Liver (tissue), 8 donors: ENCODE measurements at regions not wholly inside any gene's neighbourhood (a gene's known extent, or its start where the extent isn't known, plus 50 kb on each side); places are given as distances from the start of the nearest gene placed in this dataset.

Experiments used
- DNase-seq: peaks from one replicate; pipeline ENCODE4 v3.0.0-alpha.2; 2017; ENCODE audit warnings: low spot score
- H3K27ac ChIP-seq, 2 donors: one replicate each; pipeline ENCODE4 v1.7.0; 2013; ENCODE audit warnings: inconsistent platforms in 2 of 2, low read length in 2 of 2, control low read depth in 1 of 2, low read depth in 1 of 2, mild to moderate bottlenecking in 1 of 2
- H3K27me3 ChIP-seq, 4 donors: one replicate each; pipeline versions ENCODE4 v1.6.1 to v1.7.0; 2013; ENCODE audit warnings: low read length in 3 of 4, inconsistent platforms in 1 of 4, mild to moderate bottlenecking in 1 of 4, moderate library complexity in 1 of 4; ENCODE audit not compliant: control insufficient read depth in 4 of 4, insufficient read depth in 4 of 4
- H3K36me3 ChIP-seq, 4 donors: one replicate each; pipeline versions ENCODE4 v1.6.1 to v1.7.0; 2013; ENCODE audit warnings: low read length in 3 of 4, mild to moderate bottlenecking in 3 of 4, low read depth in 1 of 4, moderate library complexity in 1 of 4; ENCODE audit not compliant: control insufficient read depth in 4 of 4, insufficient read depth in 3 of 4
- H3K4me1 ChIP-seq, 4 donors: one replicate each; pipeline versions ENCODE4 v1.6.1 to v1.7.0; 2013; ENCODE audit warnings: low read length in 3 of 4, mild to moderate bottlenecking in 3 of 4, moderate library complexity in 1 of 4; ENCODE audit not compliant: control insufficient read depth in 4 of 4, insufficient read depth in 4 of 4
- H3K4me3 ChIP-seq, 3 donors: one replicate each; pipeline versions ENCODE4 v1.6.1 to v1.7.0; 2013; ENCODE audit warnings: low read length in 3 of 3, control low read depth in 1 of 3, low read depth in 1 of 3, mild to moderate bottlenecking in 1 of 3
- H3K9ac ChIP-seq, 2 donors: one replicate each; pipeline ENCODE4 v1.7.0; 2013; ENCODE audit warnings: low read length in 2 of 2, mild to moderate bottlenecking in 2 of 2, moderate library complexity in 2 of 2, control low read depth in 1 of 2, low read depth in 1 of 2
- H3K9me3 ChIP-seq, 4 donors: one replicate each; pipeline versions ENCODE4 v1.6.1 to v1.7.0; 2013; ENCODE audit warnings: low read length in 3 of 4; ENCODE audit not compliant: control insufficient read depth in 4 of 4
- ATF3 ChIP-seq: IDR thresholded peaks from 2 replicates; pipeline ENCODE4 v1.6.1; 2016; ENCODE audit warnings: antibody characterized with exemption
- CTCF ChIP-seq: fragments of 150-350 bp; IDR thresholded peaks from 2 replicates; pipeline ENCODE4 v1.5.1; 2017; ENCODE audit warnings: improper control_type of control experiment, low read depth, low read length; ENCODE audit not compliant: missing input control
- EGR1 ChIP-seq, 2 donors: IDR thresholded peaks; 2 replicates each; pipeline ENCODE4 v1.6.1; 2016 to 2018; ENCODE audit warnings: antibody characterized with exemption in 2 of 2, low read depth in 2 of 2
- FOXA1 ChIP-seq: IDR thresholded peaks from 2 replicates; pipeline ENCODE4 v1.6.1; 2016; ENCODE audit warnings: antibody characterized with exemption
- FOXA2 ChIP-seq: IDR thresholded peaks from 2 replicates; pipeline ENCODE4 v1.6.1; 2016; ENCODE audit warnings: antibody characterized with exemption
- GABPA ChIP-seq, 2 donors: IDR thresholded peaks in 1 of 2; conservative IDR thresholded peaks in 1 of 2; 2 replicates each; pipeline ENCODE4 v1.6.1; 2016; ENCODE audit warnings: antibody characterized with exemption in 2 of 2, mild to moderate bottlenecking in 1 of 2, moderate library complexity in 1 of 2
- HNF4A ChIP-seq, 2 donors: conservative IDR thresholded peaks; 2 replicates each; pipeline ENCODE4 v1.6.1; 2016; ENCODE audit warnings: antibody characterized with exemption in 2 of 2, mild to moderate bottlenecking in 2 of 2
- HNF4G ChIP-seq: IDR thresholded peaks from 2 replicates; pipeline ENCODE4 v1.6.1; 2016; ENCODE audit warnings: antibody characterized with exemption
- JUND ChIP-seq, 2 donors: IDR thresholded peaks; 2 replicates each; pipeline ENCODE4 v1.6.1; 2016; ENCODE audit warnings: antibody characterized with exemption in 2 of 2
- MAX ChIP-seq: IDR thresholded peaks from 2 replicates; pipeline ENCODE4 v1.6.1; 2016; ENCODE audit warnings: antibody characterized with exemption
- NR2F2 ChIP-seq: IDR thresholded peaks from 2 replicates; pipeline ENCODE4 v1.6.1; 2016; ENCODE audit warnings: antibody characterized with exemption
- RAD21 ChIP-seq, 2 donors: IDR thresholded peaks; 2 replicates each; pipeline ENCODE4 v1.6.1; 2016; ENCODE audit warnings: antibody characterized with exemption in 2 of 2, mild to moderate bottlenecking in 2 of 2
- REST ChIP-seq: IDR thresholded peaks from 2 replicates; pipeline ENCODE4 v1.6.1; 2016; ENCODE audit warnings: antibody characterized with exemption, mild to moderate bottlenecking
- RXRA ChIP-seq, 2 donors: IDR thresholded peaks; 2 replicates each; pipeline ENCODE4 v1.6.1; 2017 to 2018; ENCODE audit warnings: antibody characterized with exemption in 2 of 2, mild to moderate bottlenecking in 1 of 2
- SP1 ChIP-seq: IDR thresholded peaks from 2 replicates; pipeline ENCODE4 v1.6.1; 2018; ENCODE audit warnings: antibody characterized with exemption, mild to moderate bottlenecking
- TAF1 ChIP-seq: conservative IDR thresholded peaks from 2 replicates; pipeline ENCODE4 v1.6.1; 2016; ENCODE audit warnings: antibody characterized with exemption, mild to moderate bottlenecking
- YY1 ChIP-seq: IDR thresholded peaks from 2 replicates; pipeline ENCODE4 v1.6.1; 2016; ENCODE audit warnings: antibody characterized with exemption, mild to moderate bottlenecking
- ZBTB33 ChIP-seq: IDR thresholded peaks from 2 replicates; pipeline ENCODE4 v1.6.1; 2016; ENCODE audit warnings: antibody characterized with exemption
- WGBS: extraction: QIAGEN DNeasy Blood & Tissue Kit; methylation state at CpG from one replicate; pipeline ENCODE4 v1.1.7; 2013; 5-methylcytosine and 5-hydroxymethylcytosine counted together
- donor health status: healthy.
- donor health status: healthy.
- donor health status: healthy.
- donor health status: healthy.
- donor health status: healthy.

GRCh38 chr10:121373411-121373810, 224.8 kb downstream of the FGFR2 start:
- no peak for TF ChIP-seq NR2F2
- no peak for TF ChIP-seq FOXA2
- no peak for TF ChIP-seq FOXA1
- TF ChIP-seq EGR1 (IDR thresholded peaks at IDR 0.05; ENCODE audit: low read depth in 2 of 2) = no peak
- no peak for TF ChIP-seq MAX
- TF ChIP-seq HNF4A (conservative IDR thresholded peaks at IDR 0.05) = no peak
- no peak for TF ChIP-seq RAD21 (IDR thresholded peaks at IDR 0.05)
- TF ChIP-seq HNF4G = no peak
- TF ChIP-seq GABPA (IDR thresholded peaks at IDR 0.05 in 1 of 2, conservative IDR thresholded peaks at IDR 0.05 in 1 of 2) = no peak
- TF ChIP-seq SP1 = no peak
- no peak for TF ChIP-seq CTCF
- TF ChIP-seq ATF3 = no peak
- no peak for TF ChIP-seq YY1
- no peak for TF ChIP-seq RXRA (IDR thresholded peaks at IDR 0.05)
- TF ChIP-seq TAF1 = no peak
- no peak for TF ChIP-seq JUND (IDR thresholded peaks at IDR 0.05)
- no peak for TF ChIP-seq ZBTB33
- TF ChIP-seq REST = no peak
- no peak for DNase-seq
- WGBS = 79% methylated on average over 2 of the region's 2 CpGs
- H3K9ac ChIP-seq = no peak overlapping the region
- no peaks in the 10 kb centered on the region for H3K9me3 ChIP-seq
- no peaks in the 10 kb centered on the region for H3K27me3 ChIP-seq
- no peak overlapping the region for H3K27ac ChIP-seq
- H3K36me3 ChIP-seq = no peaks in the 10 kb centered on the region
- no peak overlapping the region for H3K4me3 ChIP-seq
- H3K4me1 ChIP-seq = no peaks in the 10 kb centered on the region

GRCh38 chr10:121374121-121374520, 224.1 kb downstream of the FGFR2 start:
- Histone ChIP-seq H3K27ac (no peak overlapping the region), H3K27me3 (no peaks in the 10 kb centered on the region), H3K9me3 (no peaks in the 10 kb centered on the region), H3K36me3 (no peaks in the 10 kb centered on the region), H3K4me3 (no peak overlapping the region), H3K9ac (no peak overlapping the region), H3K4me1 (no peaks in the 10 kb centered on the region)
- WGBS = 89% methylated on average over 12 of the region's 12 CpGs
- DNase-seq = no peak
- TF ChIP-seq HNF4G (no peak), YY1 (no peak), GABPA (IDR thresholded peaks at IDR 0.05 in 1 of 2, conservative IDR thresholded peaks at IDR 0.05 in 1 of 2) (no peak), SP1 (no peak), NR2F2 (no peak), RXRA (IDR thresholded peaks at IDR 0.05) (no peak), REST (no peak), ZBTB33 (no peak), FOXA1 (no peak)
